Hindlimb muscle (tissue), 1 donor: ENCODE measurements at regions not wholly inside any gene's neighbourhood (a gene's known extent, or its start where the extent isn't known, plus 50 kb on each side); places are given as distances from the start of the nearest gene placed in this dataset.

Experiments
- DNase-seq: peaks from one replicate; pipeline ENCODE4 v3.0.0-alpha.2; 2013

GRCh38 chr5:74285675-74286280, 354.8 kb downstream of the ENC1 start:
- no peak for DNase-seq

DNA sequence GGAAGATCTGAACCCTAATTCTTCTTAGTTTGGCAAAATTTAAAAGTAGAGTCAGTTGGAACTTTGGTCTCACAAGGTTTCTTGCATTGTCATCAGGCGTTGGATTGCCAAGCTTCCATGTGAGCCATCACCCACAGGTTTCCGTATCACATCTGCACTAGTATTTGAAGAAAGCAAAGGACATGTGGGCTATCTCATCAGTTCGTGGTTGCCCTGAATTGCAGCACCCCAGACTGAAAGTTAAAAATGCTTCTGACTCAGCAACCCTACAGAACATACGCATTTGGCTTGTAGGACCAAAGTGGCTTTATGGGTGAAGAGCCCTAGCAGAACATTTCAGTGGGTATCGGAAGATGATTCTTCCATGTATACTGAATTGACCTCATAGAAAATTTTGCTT, 358.0 kb downstream of the ENC1 start:
- no peak for DNase-seq

GRCh38 chr5:74281166-74281565, 359.4 kb downstream of the ENC1 start:
- no peak for DNase-seq

DNA sequence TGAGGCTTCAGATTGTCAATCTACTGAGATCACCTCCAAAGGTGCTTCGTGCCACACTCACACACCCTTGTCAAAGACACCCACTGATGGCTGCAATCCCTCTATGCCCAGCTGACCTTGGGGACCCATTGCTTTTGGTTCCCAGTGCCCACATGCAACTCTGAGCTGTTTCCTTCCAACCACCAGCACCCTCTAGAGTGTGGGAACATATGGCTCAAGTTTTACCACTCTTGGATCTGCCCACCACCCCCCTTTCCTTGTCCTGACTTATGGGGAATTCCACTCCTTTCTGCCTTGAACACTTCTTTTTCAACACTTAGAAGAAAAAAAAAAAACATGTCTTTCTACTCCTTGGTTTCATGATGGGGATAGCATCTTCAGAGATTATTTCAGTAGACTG, 360.2 kb downstream of the ENC1 start:
- DNase-seq, result no peak

DNA sequence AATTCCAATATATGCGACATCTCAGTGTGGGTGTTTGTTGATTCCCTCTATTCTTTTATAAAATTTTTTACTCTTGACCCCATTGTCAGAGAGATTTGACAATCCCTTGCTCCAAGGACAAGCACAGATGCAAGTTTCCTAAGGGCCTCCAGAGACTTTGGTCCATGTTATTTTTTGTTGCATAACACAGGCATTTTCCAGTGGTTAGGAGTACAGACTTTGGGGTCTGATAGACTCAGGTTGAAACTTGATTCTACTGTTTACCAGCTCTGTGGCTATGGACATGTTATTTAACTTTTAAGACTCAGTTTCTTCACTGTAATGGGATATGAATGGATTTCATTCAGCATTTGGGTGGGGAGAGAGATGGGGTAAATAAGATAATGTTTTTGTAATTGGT, 361.3 kb downstream of the ENC1 start:
- DNase-seq, result no peak

- no peak for DNase-seq
Measured at GRCh38 chr5:74277418-74277817, 363.1 kb downstream of the ENC1 start.

DNA sequence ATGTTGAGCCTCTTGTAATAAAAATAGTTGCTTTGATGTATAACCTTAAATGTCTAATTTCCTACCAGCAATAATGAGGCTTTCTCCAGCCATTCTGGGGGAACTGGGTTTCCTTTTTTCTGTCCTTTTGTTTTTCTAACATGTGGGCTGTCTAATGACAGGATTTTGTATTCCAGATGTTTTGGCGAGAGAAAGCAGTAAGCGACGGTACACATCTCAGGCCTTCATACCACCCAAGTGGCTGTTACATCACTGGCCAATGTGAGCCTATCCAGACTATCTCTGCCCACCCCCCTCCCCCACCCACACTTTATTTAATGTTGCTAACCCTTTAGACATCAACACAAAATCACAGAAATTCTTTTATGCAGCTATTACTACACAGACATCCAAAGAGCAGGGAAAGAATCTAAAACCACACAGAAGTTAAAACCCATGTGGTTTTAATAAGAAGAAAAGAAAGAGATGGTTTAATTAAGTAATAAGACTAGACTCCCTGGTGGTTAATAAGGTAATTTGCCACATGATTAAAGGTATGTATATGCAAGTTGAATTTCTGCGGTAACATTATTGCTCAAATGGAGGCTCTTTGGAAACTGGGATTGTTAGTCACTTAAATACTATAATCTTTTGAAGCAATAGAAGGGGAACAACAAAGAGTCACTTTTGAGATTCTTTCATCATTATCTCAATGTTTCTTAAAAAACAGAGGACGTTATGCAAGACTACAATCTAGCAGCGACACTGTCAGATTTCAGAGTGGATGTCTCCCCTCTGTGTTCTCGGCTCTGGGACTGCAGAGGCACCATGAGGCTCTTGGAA, 365.1 kb downstream of the ENC1 start:
- peak; percentile 16 for DNase-seq

DNA sequence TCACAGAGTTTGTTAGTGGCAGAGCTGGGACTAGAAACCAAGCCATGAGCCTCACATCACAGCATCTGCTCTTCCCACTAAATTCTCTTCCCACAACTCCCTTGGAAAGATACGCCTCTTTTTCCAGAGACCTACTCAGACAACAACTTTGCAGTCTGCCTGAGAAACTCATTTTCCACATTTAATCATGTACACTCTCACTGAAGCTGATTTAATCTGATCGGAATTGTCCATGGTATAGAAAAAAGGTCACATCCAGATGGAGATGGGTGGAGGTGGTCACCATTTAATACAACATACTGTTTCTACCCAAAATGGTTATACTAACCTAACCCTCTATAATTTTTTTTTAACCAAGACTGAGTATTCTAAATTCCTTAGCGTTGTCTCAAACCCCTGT, 366.2 kb downstream of the ENC1 start:
- no peak for DNase-seq

DNA sequence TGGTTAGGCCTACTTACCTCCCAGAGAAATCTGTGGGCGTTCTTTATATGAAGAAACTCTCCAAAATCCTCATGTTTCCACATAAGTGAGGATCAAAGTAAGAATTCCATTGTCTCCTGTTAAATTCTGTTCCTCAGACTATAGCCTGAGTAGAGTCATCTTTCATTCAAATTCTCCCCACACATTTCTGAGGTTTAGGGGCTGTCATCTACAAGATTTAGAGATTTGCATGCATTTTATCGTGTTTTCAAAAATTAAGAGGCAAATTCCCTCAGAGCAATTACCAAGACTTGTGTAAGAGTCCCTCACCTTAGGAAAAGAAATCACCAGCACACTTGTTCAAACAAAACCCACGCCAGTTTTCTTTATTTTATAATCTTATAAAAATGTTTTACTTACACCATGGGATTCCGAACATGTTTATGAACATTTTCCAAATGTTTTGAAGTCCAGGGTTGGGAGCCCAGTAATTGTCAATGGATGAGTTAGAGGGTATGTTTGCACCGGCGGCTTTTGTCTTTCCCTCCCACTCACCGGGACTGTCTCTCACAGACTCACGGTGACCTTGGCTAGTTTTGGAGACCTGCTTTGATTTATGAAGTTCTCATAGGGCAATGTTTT, 367.6 kb downstream of the ENC1 start:
- DNase-seq, result no peak

DNA sequence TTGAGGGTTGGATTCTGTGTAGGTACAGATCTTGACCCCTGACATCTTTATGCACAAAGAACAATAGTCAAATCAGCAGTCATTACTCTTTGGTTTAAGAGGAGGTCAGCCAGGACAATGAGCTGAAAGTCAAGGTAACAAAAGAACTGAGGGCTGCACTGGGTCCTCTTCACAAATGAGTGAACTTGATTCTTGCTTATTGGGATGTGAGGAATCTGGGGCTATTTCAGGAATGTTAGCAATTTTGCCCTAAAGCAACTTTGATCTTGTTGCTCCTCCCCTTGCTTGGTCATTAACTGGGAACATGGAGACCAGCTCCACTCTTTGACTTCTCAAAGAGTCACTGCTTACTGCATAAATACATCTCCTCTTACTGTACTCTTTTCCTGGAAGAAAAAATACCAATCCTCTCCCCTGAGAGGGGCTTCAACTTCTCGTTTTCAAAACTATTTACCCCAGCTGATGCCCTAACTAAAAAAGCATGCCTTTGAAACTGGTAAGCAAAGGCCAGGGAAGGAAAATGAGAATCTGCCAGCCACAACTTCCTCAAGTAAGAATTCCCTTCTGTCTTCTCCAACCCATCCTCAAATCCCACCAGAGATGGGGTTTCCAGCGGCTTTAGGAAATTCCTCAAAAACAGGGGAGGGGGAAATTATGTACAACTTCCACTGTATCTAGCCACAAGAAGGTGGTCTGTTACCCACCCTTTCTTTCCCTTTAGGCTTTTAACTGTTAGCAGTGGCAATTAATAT, 368.3 kb downstream of the ENC1 start:
- DNase-seq, result no peak

GRCh38 chr5:74268297-74268696, 372.2 kb downstream of the ENC1 start:
- DNase-seq, result no peak

DNA sequence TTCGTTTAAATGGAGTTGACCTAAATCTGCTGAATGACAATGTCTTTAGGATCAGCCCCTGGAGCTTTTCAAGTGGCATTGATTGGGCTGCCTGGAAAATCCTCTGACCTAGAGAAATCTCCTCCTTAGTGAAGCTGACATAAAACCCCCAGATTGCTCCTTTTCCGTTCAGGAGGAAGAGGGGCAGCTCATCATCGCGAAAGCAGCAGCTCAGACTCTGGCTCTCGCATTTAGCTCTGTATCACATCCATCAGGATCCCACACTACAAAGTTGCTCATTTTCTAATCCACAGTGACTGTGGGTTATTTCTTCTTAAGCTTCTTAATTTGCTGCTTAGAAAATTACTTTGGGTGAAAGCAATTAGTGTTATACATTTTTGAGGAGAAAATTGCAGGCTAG, 373.7 kb downstream of the ENC1 start:
- DNase-seq, result no peak

GRCh38 chr5:74266132-74266531, 374.4 kb downstream of the ENC1 start:
- DNase-seq, result no peak

GRCh38 chr5:74262544-74263207, 377.9 kb downstream of the ENC1 start:
- DNase-seq, result no peak

GRCh38 chr5:74261866-74262265, 378.7 kb downstream of the ENC1 start:
- DNase-seq, result no peak

DNA sequence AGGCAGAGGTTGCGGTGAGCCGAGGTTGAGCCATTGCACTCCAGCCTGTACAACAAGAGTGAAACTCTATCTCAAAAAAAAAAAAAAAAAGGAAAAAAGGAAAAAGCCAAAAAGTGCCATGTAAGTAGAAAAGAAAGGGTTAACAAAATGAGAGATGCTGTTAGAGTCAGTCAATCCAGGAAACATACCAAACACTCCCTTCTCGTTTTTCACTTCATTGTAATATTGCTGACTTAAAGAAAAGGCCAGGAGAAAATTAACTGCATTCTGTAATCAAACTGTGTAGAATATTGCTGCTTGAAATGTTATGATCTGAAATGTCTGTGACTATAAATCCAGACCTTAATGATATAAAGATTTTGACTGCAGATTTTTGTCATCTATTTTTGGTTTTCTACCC, 379.1 kb downstream of the ENC1 start:
- no peak for DNase-seq

DNA sequence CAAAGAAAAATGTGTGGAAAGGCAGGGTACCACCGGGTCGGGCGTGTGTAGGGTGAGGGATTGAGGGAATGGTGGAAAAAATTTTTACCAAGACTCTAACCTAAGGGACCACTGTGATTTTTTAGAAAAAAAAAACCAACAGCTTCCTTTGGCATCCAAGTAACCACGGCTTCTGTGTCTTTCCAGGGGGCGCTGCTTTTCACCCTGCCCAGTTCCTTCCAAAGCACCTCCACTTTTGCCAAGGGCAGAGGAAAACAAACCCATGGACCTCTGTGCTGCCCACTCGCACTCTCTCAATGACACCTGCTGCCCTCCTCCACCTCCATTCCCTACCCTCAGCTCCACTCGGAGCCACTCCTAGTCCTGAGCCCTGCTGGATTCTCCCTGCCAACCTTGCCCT, 381.0 kb downstream of the ENC1 start:
- no peak for DNase-seq

DNA sequence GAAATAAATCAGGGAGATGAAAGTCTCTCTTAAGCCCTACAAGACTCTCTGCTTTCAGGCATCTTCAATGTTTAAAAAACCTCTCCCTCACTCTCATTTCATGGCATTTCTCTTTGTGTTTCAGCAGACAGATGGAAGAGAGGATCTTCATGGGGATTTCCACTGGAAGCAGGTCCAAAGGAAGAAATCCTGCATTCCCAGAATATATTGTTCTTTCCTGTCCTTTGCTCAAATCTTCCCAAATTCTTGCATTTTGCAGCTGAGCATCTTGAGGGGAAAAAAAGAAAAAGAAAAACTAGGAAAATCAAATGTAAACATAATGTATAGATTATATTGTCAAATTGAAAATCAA, 382.2 kb downstream of the ENC1 start:
- DNase-seq, result no peak

DNA sequence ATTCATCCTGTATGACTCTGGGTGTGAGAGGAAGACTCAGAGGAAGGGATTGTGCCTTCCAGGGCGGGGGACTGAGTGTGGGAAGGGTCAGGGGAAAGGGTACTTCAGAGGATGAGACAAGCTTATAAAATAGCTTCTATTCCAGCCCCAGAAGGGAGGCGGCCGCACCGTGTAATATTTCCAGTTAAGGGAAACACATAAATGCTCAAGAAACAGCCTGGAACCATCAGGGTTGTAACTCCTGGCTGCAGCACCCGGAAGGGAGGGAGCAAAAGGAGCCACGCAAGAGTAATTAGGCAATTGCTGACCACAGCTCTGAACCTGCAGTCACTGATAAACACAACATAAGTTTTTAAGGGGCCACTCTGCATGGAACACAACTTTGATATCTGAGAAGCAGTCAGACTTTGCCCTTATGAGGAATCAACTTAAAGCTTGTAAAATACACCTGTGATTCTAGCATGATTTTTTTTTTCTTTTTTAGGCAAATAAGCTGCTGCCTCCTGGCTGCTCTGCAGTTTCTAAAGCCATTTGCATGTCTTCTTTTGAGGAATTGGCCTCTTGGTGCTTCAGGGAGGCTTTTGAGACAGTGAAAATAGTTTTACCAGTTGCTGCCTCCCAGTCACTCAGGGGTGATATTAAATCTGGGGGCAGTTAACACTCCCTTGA, 382.7 kb downstream of the ENC1 start:
- peak; percentile 48 for DNase-seq

DNA sequence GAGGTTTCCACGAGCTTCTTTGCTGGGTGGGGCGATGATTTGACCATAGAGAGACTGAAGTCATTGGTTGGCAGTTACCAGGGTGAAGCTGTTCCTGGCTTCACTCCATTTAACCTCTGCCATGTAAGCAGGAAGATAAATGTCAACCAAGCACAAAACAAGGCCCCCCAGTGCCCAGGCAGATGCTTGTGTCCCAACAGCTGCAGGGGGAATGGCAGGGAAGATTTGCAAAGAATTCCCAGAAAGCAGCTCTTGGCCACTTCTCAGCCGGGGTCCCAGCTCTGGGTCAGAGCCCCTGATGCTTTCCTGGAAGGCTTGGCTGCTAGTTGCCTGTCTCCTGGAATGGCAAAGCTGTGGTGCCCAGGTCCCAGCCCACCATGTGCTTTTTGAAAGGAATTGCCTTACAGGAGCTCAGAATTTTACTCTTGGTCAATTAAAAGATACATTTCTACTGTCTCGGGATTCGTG, 383.4 kb downstream of the ENC1 start:
- DNase-seq, result peak; percentile 28

DNA sequence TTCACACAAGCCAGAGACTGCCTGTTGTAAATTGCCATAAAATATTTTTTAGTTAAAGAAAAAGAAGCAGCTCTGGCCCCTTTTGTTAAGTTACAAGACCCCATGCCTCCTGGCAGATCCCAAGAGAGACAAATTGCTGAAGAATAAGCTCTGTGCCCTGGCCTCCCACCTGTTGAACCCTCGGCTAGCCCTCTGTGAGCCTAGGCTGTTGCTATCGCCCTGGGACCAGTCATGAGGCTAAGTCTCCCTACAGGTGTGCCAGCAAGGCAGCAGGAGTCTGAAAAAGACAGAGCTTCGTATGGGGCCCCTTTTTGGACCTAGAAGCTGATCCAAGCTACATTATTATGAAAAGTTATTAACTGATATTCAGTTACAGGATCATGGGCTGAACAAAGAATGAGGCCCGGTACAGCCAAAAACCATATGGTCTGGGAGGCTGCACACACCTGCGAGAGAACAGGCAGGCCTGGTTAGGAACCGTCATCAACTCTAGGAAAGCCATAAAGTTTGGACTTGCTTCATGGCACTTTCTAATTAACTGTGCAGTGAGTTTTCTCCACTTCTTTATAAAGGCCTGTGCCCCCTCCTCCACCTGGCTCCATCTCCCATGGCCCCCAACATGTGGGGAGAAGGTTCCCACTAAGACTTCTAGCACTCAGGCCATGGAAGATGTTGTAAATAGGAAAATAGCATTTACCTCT, 384.7 kb downstream of the ENC1 start:
- no peak for DNase-seq
